WTC11 (cell line): ENCODE measurements at regions not wholly inside any gene's neighbourhood (a gene's known extent, or its start where the extent isn't known, plus 50 kb on each side); places are given as distances from the start of the nearest gene placed in this dataset.

Source experiments
- CREB1 ChIP-seq: sonication (generic); formaldehyde crosslinking; IDR thresholded peaks from 2 replicates; pipeline ENCODE4 v1.8.0; 2023; ENCODE audit warnings: mild to moderate bottlenecking, missing genetic modification reagents
- TF ChIP-seq, protein P1 (sequence below): fragments of 200-600 bp; IDR thresholded peaks from 2 replicates; pipeline ENCODE4 v1.8.0; 2022; ENCODE audit warnings: antibody characterized with exemption

DNA sequence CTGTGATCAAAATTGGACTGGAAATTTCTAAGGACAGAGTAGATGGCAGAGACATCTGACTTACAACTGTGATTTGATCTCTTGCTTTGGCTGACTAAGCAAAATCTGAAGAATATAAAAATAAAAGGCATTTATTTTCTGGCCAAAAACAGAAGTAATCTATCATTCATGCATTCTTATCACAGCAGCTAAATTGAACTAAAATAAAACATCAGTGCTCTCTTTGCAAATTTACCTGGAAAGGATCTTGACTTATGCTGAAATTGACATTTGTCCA, 81.4 kb upstream of the ZNF678 start:
- TF ChIP-seq, protein P1, sequence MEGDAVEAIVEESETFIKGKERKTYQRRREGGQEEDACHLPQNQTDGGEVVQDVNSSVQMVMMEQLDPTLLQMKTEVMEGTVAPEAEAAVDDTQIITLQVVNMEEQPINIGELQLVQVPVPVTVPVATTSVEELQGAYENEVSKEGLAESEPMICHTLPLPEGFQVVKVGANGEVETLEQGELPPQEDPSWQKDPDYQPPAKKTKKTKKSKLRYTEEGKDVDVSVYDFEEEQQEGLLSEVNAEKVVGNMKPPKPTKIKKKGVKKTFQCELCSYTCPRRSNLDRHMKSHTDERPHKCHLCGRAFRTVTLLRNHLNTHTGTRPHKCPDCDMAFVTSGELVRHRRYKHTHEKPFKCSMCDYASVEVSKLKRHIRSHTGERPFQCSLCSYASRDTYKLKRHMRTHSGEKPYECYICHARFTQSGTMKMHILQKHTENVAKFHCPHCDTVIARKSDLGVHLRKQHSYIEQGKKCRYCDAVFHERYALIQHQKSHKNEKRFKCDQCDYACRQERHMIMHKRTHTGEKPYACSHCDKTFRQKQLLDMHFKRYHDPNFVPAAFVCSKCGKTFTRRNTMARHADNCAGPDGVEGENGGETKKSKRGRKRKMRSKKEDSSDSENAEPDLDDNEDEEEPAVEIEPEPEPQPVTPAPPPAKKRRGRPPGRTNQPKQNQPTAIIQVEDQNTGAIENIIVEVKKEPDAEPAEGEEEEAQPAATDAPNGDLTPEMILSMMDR = no peak
- no peak for TF ChIP-seq CREB1
